ENCODE measurements at regions not wholly inside any gene's neighbourhood (a gene's known extent, or its start where the extent isn't known, plus 50 kb on each side); places are given as distances from the start of the nearest gene placed in this dataset.

- no peak for TF ChIP-seq CTCF (IDR thresholded peaks at IDR 0.05; ENCODE audit: low read length)
- TF ChIP-seq EZH2 (IDR thresholded peaks at IDR 0.05; ENCODE audit: borderline replicate concordance, low read length), result no peak
Observed at GRCh38 chr3:8286086-8286485, 215.5 kb upstream of the LMCD1 start.

All from OCI-LY1 (cell line).